Transverse colon (tissue), 3 donors: ENCODE measurements at regions not wholly inside any gene's neighbourhood (a gene's known extent, or its start where the extent isn't known, plus 50 kb on each side); places are given as distances from the start of the nearest gene placed in this dataset.

Experiments
- POLR2A ChIP-seq: fragments of 450-650 bp; IDR thresholded peaks from one replicate; pipeline ENCODE4 v1.6.1; 2016; ENCODE audit warnings: antibody characterized with exemption, mild to moderate bottlenecking, moderate library complexity
- TF ChIP-seq, protein P1 (sequence below), 5 experiments: fragments of 200-600 bp in 3 of 5; fragments of 450-650 bp in 2 of 5; sonication (generic) in 3 of 5; IDR thresholded peaks; 1 replicate in 2 of 5; 2 replicates in 3 of 5; pipeline ENCODE4 v1.5.1; 2016 to 2017; ENCODE audit warnings: antibody characterized with exemption in 5 of 5, inconsistent platforms in 3 of 5, mild to moderate bottlenecking in 2 of 5, moderate library complexity in 1 of 5

- TF ChIP-seq, protein P1, sequence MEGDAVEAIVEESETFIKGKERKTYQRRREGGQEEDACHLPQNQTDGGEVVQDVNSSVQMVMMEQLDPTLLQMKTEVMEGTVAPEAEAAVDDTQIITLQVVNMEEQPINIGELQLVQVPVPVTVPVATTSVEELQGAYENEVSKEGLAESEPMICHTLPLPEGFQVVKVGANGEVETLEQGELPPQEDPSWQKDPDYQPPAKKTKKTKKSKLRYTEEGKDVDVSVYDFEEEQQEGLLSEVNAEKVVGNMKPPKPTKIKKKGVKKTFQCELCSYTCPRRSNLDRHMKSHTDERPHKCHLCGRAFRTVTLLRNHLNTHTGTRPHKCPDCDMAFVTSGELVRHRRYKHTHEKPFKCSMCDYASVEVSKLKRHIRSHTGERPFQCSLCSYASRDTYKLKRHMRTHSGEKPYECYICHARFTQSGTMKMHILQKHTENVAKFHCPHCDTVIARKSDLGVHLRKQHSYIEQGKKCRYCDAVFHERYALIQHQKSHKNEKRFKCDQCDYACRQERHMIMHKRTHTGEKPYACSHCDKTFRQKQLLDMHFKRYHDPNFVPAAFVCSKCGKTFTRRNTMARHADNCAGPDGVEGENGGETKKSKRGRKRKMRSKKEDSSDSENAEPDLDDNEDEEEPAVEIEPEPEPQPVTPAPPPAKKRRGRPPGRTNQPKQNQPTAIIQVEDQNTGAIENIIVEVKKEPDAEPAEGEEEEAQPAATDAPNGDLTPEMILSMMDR (IDR thresholded peaks at IDR 0.05) = no peak
- no peak for TF ChIP-seq POLR2A
Observed at GRCh38 chr22:49104434-49104833, 723.2 kb downstream of the BRD1 start.
